NCI-H1105 treated with DMSO at 0.1 percent for 48 hours (cell line): ENCODE measurements at regions not wholly inside any gene's neighbourhood (a gene's known extent, or its start where the extent isn't known, plus 50 kb on each side); places are given as distances from the start of the nearest gene placed in this dataset.

Experiments used
- DNase-seq: peaks from one replicate; lab custom pipeline; 2025; lab: John Stamatoyannopoulos, UW

GRCh38 chr7:155886391-155887173 lies 74.3 kb upstream of the SHH start:
- DNase-seq = no peak

GRCh38 chr7:155885167-155886155 lies 73.2 kb upstream of the SHH start:
- DNase-seq = no peak

- no peak for DNase-seq
These were observed 72.2 kb upstream of the SHH start for GRCh38 chr7:155884225-155885166.

- no peak for DNase-seq
These were observed 71.4 kb upstream of the SHH start for GRCh38 chr7:155883491-155884224.

GRCh38 chr7:155882596-155882995 lies 70.3 kb upstream of the SHH start:
- DNase-seq = no peak

- no peak for DNase-seq
These were observed 69.4 kb upstream of the SHH start for GRCh38 chr7:155881471-155882350.

GRCh38 chr7:155880721-155881120 lies 68.5 kb upstream of the SHH start:
- no peak for DNase-seq

- DNase-seq = no peak
These were observed 67.3 kb upstream of the SHH start for GRCh38 chr7:155879592-155879991.

- no peak for DNase-seq
These were observed 66.4 kb upstream of the SHH start for GRCh38 chr7:155878674-155879073.

GRCh38 chr7:155878250-155878649 lies 66.0 kb upstream of the SHH start:
- no peak for DNase-seq

GRCh38 chr7:155877167-155877566 lies 64.9 kb upstream of the SHH start:
- DNase-seq = no peak

GRCh38 chr7:155874411-155874810 lies 62.1 kb upstream of the SHH start:
- DNase-seq = no peak

GRCh38 chr7:155874010-155874409 lies 61.7 kb upstream of the SHH start:
- no peak for DNase-seq

GRCh38 chr7:155872678-155873369 lies 60.6 kb upstream of the SHH start:
- no peak for DNase-seq

- no peak for DNase-seq
These were observed 58.9 kb upstream of the SHH start for GRCh38 chr7:155871211-155871610.

- no peak for DNase-seq
These were observed 58.3 kb upstream of the SHH start for GRCh38 chr7:155870334-155871180.

- DNase-seq = no peak
These were observed 57.5 kb upstream of the SHH start for GRCh38 chr7:155869784-155870076.

GRCh38 chr7:155868955-155869783 lies 56.9 kb upstream of the SHH start:
- DNase-seq = no peak
